Neural cell (in vitro differentiated cells): ENCODE measurements at regions not wholly inside any gene's neighbourhood (a gene's known extent, or its start where the extent isn't known, plus 50 kb on each side); places are given as distances from the start of the nearest gene placed in this dataset.

Experiments
- CTCF ChIP-seq: fragments of 450-650 bp; IDR thresholded peaks from 2 replicates; pipeline ENCODE4 v1.5.1; 2014; ENCODE audit warnings: antibody characterized with exemption, mild to moderate bottlenecking, moderate library complexity; ENCODE audit not compliant: poor library complexity, severe bottlenecking
- EP300 ChIP-seq: fragments of 450-650 bp; conservative IDR thresholded peaks from 2 replicates; pipeline ENCODE4 v1.6.1; 2014; ENCODE audit warnings: antibody characterized with exemption, mild to moderate bottlenecking, moderate library complexity; ENCODE audit not compliant: poor library complexity, severe bottlenecking
- EZH2 ChIP-seq: fragments of 200-600, 300-800 bp; shearing (Covaris generic), sonication (generic); IDR thresholded peaks from 2 replicates; pipeline ENCODE4 v1.6.1; 2014; ENCODE audit warnings: antibody characterized with exemption, low read length, borderline replicate concordance, mild to moderate bottlenecking; ENCODE audit not compliant: insufficient read depth, poor library complexity, severe bottlenecking
- MXI1 ChIP-seq: fragments of 450-650 bp; conservative IDR thresholded peaks from 2 replicates; pipeline ENCODE4 v1.6.1; 2014; ENCODE audit warnings: antibody characterized with exemption, mild to moderate bottlenecking; ENCODE audit not compliant: poor library complexity, severe bottlenecking
- POLR2AphosphoS5 ChIP-seq: IDR thresholded peaks from 2 replicates; pipeline ENCODE4 v1.6.1; 2012
- RAD21 ChIP-seq: fragments of 450-650 bp; conservative IDR thresholded peaks from 2 replicates; pipeline ENCODE4 v1.6.1; 2014; ENCODE audit warnings: antibody characterized with exemption, mild to moderate bottlenecking, moderate library complexity
- SMC3 ChIP-seq: fragments of 450-650 bp; conservative IDR thresholded peaks from 2 replicates; pipeline ENCODE4 v1.6.1; 2014; ENCODE audit warnings: antibody characterized with exemption, mild to moderate bottlenecking, moderate library complexity; ENCODE audit not compliant: poor library complexity
- TAF1 ChIP-seq: IDR thresholded peaks from 2 replicates; pipeline ENCODE4 v1.6.1; 2012; ENCODE audit warnings: low read depth
- TF ChIP-seq, protein P1 (sequence below): IDR thresholded peaks from 2 replicates; pipeline ENCODE4 v1.6.1; 2012; ENCODE audit warnings: borderline replicate concordance

GRCh38 chr22:48605125-48605524 lies 1222.5 kb downstream of the BRD1 start:
- no peak for TF ChIP-seq CTCF
- no peak for TF ChIP-seq EZH2
- no peak for TF ChIP-seq EP300
- TF ChIP-seq POLR2AphosphoS5 = no peak
- TF ChIP-seq SMC3 = no peak
- no peak for TF ChIP-seq TAF1
- TF ChIP-seq MXI1 = no peak
- TF ChIP-seq RAD21 = no peak
- TF ChIP-seq, protein P1, sequence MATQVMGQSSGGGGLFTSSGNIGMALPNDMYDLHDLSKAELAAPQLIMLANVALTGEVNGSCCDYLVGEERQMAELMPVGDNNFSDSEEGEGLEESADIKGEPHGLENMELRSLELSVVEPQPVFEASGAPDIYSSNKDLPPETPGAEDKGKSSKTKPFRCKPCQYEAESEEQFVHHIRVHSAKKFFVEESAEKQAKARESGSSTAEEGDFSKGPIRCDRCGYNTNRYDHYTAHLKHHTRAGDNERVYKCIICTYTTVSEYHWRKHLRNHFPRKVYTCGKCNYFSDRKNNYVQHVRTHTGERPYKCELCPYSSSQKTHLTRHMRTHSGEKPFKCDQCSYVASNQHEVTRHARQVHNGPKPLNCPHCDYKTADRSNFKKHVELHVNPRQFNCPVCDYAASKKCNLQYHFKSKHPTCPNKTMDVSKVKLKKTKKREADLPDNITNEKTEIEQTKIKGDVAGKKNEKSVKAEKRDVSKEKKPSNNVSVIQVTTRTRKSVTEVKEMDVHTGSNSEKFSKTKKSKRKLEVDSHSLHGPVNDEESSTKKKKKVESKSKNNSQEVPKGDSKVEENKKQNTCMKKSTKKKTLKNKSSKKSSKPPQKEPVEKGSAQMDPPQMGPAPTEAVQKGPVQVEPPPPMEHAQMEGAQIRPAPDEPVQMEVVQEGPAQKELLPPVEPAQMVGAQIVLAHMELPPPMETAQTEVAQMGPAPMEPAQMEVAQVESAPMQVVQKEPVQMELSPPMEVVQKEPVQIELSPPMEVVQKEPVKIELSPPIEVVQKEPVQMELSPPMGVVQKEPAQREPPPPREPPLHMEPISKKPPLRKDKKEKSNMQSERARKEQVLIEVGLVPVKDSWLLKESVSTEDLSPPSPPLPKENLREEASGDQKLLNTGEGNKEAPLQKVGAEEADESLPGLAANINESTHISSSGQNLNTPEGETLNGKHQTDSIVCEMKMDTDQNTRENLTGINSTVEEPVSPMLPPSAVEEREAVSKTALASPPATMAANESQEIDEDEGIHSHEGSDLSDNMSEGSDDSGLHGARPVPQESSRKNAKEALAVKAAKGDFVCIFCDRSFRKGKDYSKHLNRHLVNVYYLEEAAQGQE = no peak
